ENCODE measurements at regions not wholly inside any gene's neighbourhood (a gene's known extent, or its start where the extent isn't known, plus 50 kb on each side); places are given as distances from the start of the nearest gene placed in this dataset.

DNA sequence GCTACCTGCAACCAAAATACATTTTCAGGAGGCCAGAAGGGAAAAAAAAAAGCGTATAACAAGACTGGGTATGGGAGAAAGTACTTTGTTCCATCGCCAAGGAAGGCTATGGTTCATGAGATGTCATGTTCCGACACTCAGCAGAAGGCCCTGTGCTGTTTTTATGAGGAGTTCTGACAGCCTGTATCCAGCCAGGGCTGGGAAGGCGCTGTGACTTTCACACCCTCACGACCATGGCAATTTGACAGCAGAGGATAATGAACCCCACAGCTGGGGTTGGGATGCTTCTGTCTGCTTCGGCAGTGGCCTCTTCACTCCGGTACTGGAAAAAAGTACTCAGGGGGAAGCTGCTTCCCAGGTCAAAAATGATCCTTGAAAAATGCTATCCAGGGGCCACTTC lies 154.4 kb downstream of the PRELID2 start:
- no peaks in the 10 kb centered on the region for H3K36me3 ChIP-seq (ENCODE audit: control insufficient read depth in 2 of 2, extremely low read depth in 1 of 2, insufficient read depth in 1 of 2, low read length in 1 of 2)
- Mint-ChIP-seq H3K4me3 (no peak overlapping the region), H3K27ac (no peak overlapping the region), H3K9me3 (no peaks in the 10 kb centered on the region), H3K4me1 (no peaks in the 10 kb centered on the region), H3K36me3 (no peaks in the 10 kb centered on the region), H3K27me3 (peaks cover 0 to 1% of the 10 kb centered on the region in 2 donors)
- H3K4me3 ChIP-seq (ENCODE audit: control insufficient read depth in 1 of 2, extremely low read depth in 1 of 2, low read length in 1 of 2) = no peak overlapping the region
- H3K4me1 ChIP-seq (ENCODE audit: control insufficient read depth in 1 of 2, extremely low read depth in 1 of 2, insufficient read depth in 2 of 2, low read length in 2 of 2) = no peaks in the 10 kb centered on the region
- 95% methylated on average over 3 of the region's 7 CpGs for WGBS (ENCODE audit: insufficient coverage)
- H3K27ac ChIP-seq (ENCODE audit: low read length) = no peak overlapping the region
- ChIA-PET POLR2A (no interaction called here), CTCF (interaction anchor here in 1 of 2 donors (0.9 kb wide), 1 partner anchor 695 kb away, joined by 3 read pairs; no protein-coding TSS in a partner anchor)
- no peaks in the 10 kb centered on the region for H3K27me3 ChIP-seq (replicated peaks in 1 of 2; ENCODE audit: control insufficient read depth in 2 of 2, extremely low read depth in 1 of 2, insufficient read depth in 2 of 2, low read length in 1 of 2)
- no peaks in the 10 kb centered on the region for H3K9me3 ChIP-seq
- DNase-seq = no peak
- ATAC-seq (replicated peaks in 1 of 4) = no peak

GRCh38 chr5:145680169-145680568 lies 155.0 kb downstream of the PRELID2 start:
- Mint-ChIP-seq H3K36me3 (no peaks in the 10 kb centered on the region), H3K4me1 (no peaks in the 10 kb centered on the region), H3K9me3 (no peaks in the 10 kb centered on the region), H3K27me3 (peaks cover 0 to 1% of the 10 kb centered on the region in 2 donors), H3K4me3 (no peak overlapping the region), H3K27ac (no peak overlapping the region)
- H3K27ac ChIP-seq (ENCODE audit: low read length) = no peak overlapping the region
- no peak overlapping the region for H3K4me3 ChIP-seq (ENCODE audit: control insufficient read depth in 1 of 2, extremely low read depth in 1 of 2, low read length in 1 of 2)
- H3K36me3 ChIP-seq (ENCODE audit: control insufficient read depth in 2 of 2, extremely low read depth in 1 of 2, insufficient read depth in 1 of 2, low read length in 1 of 2) = no peaks in the 10 kb centered on the region
- H3K27me3 ChIP-seq (replicated peaks in 1 of 2; ENCODE audit: control insufficient read depth in 2 of 2, extremely low read depth in 1 of 2, insufficient read depth in 2 of 2, low read length in 1 of 2) = no peaks in the 10 kb centered on the region
- no peak for DNase-seq
- POLR2A ChIA-PET = no interaction called here
- H3K9me3 ChIP-seq = no peaks in the 10 kb centered on the region
- CTCF ChIA-PET = interaction anchor here in 1 of 2 donors (0.9 kb wide), 1 partner anchor 695 kb away, joined by 3 read pairs; no protein-coding TSS in a partner anchor
- no peaks in the 10 kb centered on the region for H3K4me1 ChIP-seq (ENCODE audit: control insufficient read depth in 1 of 2, extremely low read depth in 1 of 2, insufficient read depth in 2 of 2, low read length in 2 of 2)
- no peak for ATAC-seq (replicated peaks in 1 of 4)

GRCh38 chr5:145678255-145678654 lies 156.9 kb downstream of the PRELID2 start:
- ChIA-PET CTCF (no interaction called here), POLR2A (no interaction called here)
- no CpG with 5 or more reads among the region's 2 CpGs for WGBS (ENCODE audit: insufficient coverage)
- Histone ChIP-seq H3K27ac (ENCODE audit: low read length) (no peak overlapping the region), H3K4me3 (ENCODE audit: control insufficient read depth in 1 of 2, extremely low read depth in 1 of 2, low read length in 1 of 2) (no peak overlapping the region), H3K36me3 (ENCODE audit: control insufficient read depth in 2 of 2, extremely low read depth in 1 of 2, insufficient read depth in 1 of 2, low read length in 1 of 2) (no peaks in the 10 kb centered on the region), H3K27me3 (replicated peaks in 1 of 2; ENCODE audit: control insufficient read depth in 2 of 2, extremely low read depth in 1 of 2, insufficient read depth in 2 of 2, low read length in 1 of 2) (no peaks in the 10 kb centered on the region), H3K9me3 (no peaks in the 10 kb centered on the region), H3K4me1 (ENCODE audit: control insufficient read depth in 1 of 2, extremely low read depth in 1 of 2, insufficient read depth in 2 of 2, low read length in 2 of 2) (no peaks in the 10 kb centered on the region)
- Mint-ChIP-seq H3K9me3 (no peaks in the 10 kb centered on the region), H3K36me3 (no peaks in the 10 kb centered on the region), H3K27me3 (peaks cover 0 to 1% of the 10 kb centered on the region in 2 donors), H3K4me1 (no peaks in the 10 kb centered on the region), H3K27ac (no peak overlapping the region), H3K4me3 (no peak overlapping the region)
- ATAC-seq (replicated peaks in 1 of 4) (no peak), DNase-seq (no peak)

- ATAC-seq (replicated peaks in 1 of 4) = no peak
- Mint-ChIP-seq H3K27me3 (peaks cover 0 to 3% of the 10 kb centered on the region in 2 donors), H3K9me3 (peaks cover 0 to 3% (median 0%) of the 10 kb centered on the region in 3 donors), H3K4me1 (no peaks in the 10 kb centered on the region), H3K27ac (no peak overlapping the region), H3K36me3 (no peaks in the 10 kb centered on the region), H3K4me3 (no peak overlapping the region)
- H3K36me3 ChIP-seq (ENCODE audit: control insufficient read depth in 2 of 2, extremely low read depth in 1 of 2, insufficient read depth in 1 of 2, low read length in 1 of 2) = no peaks in the 10 kb centered on the region
- DNase-seq = no peak
- no peak overlapping the region for H3K27ac ChIP-seq (ENCODE audit: low read length)
- H3K4me3 ChIP-seq (ENCODE audit: control insufficient read depth in 1 of 2, extremely low read depth in 1 of 2, low read length in 1 of 2) = no peak overlapping the region
- H3K9me3 ChIP-seq = no peaks in the 10 kb centered on the region
- CTCF ChIA-PET = no interaction called here
- POLR2A ChIA-PET = no interaction called here
- H3K4me1 ChIP-seq (ENCODE audit: control insufficient read depth in 1 of 2, extremely low read depth in 1 of 2, insufficient read depth in 2 of 2, low read length in 2 of 2) = no peaks in the 10 kb centered on the region
- H3K27me3 ChIP-seq (replicated peaks in 1 of 2; ENCODE audit: control insufficient read depth in 2 of 2, extremely low read depth in 1 of 2, insufficient read depth in 2 of 2, low read length in 1 of 2) = no peaks in the 10 kb centered on the region
Measured at GRCh38 chr5:145673786-145674185, 161.4 kb downstream of the PRELID2 start.

GRCh38 chr5:145668714-145669113 lies 166.4 kb downstream of the PRELID2 start:
- Histone ChIP-seq H3K27ac (ENCODE audit: low read length) (no peak overlapping the region), H3K36me3 (ENCODE audit: control insufficient read depth in 2 of 2, extremely low read depth in 1 of 2, insufficient read depth in 1 of 2, low read length in 1 of 2) (no peaks in the 10 kb centered on the region), H3K27me3 (replicated peaks in 1 of 2; ENCODE audit: control insufficient read depth in 2 of 2, extremely low read depth in 1 of 2, insufficient read depth in 2 of 2, low read length in 1 of 2) (no peaks in the 10 kb centered on the region), H3K4me1 (ENCODE audit: control insufficient read depth in 1 of 2, extremely low read depth in 1 of 2, insufficient read depth in 2 of 2, low read length in 2 of 2) (no peaks in the 10 kb centered on the region), H3K4me3 (ENCODE audit: control insufficient read depth in 1 of 2, extremely low read depth in 1 of 2, low read length in 1 of 2) (no peak overlapping the region), H3K9me3 (no peaks in the 10 kb centered on the region)
- Mint-ChIP-seq H3K4me3 (no peak overlapping the region), H3K27ac (no peak overlapping the region), H3K36me3 (no peaks in the 10 kb centered on the region), H3K9me3 (peaks cover 0 to 3% (median 0%) of the 10 kb centered on the region in 3 donors), H3K4me1 (no peaks in the 10 kb centered on the region), H3K27me3 (peaks cover 0 to 3% of the 10 kb centered on the region in 2 donors)
- ATAC-seq (replicated peaks in 1 of 4) (no peak), DNase-seq (no peak)
- POLR2A ChIA-PET = no interaction called here
- CTCF ChIA-PET = no interaction called here
- WGBS (ENCODE audit: insufficient coverage) = 70% methylated on average over 2 of the region's 3 CpGs

- Histone ChIP-seq H3K4me1 (ENCODE audit: control insufficient read depth in 1 of 2, extremely low read depth in 1 of 2, insufficient read depth in 2 of 2, low read length in 2 of 2) (no peaks in the 10 kb centered on the region), H3K27me3 (replicated peaks in 1 of 2; ENCODE audit: control insufficient read depth in 2 of 2, extremely low read depth in 1 of 2, insufficient read depth in 2 of 2, low read length in 1 of 2) (no peaks in the 10 kb centered on the region), H3K27ac (ENCODE audit: low read length) (no peak overlapping the region), H3K9me3 (no peaks in the 10 kb centered on the region), H3K4me3 (ENCODE audit: control insufficient read depth in 1 of 2, extremely low read depth in 1 of 2, low read length in 1 of 2) (no peak overlapping the region), H3K36me3 (ENCODE audit: control insufficient read depth in 2 of 2, extremely low read depth in 1 of 2, insufficient read depth in 1 of 2, low read length in 1 of 2) (no peaks in the 10 kb centered on the region)
- Mint-ChIP-seq H3K27me3 (peaks cover 0 to 3% of the 10 kb centered on the region in 2 donors), H3K9me3 (peaks cover 0 to 3% (median 0%) of the 10 kb centered on the region in 3 donors), H3K27ac (no peak overlapping the region), H3K4me1 (no peaks in the 10 kb centered on the region), H3K36me3 (no peaks in the 10 kb centered on the region), H3K4me3 (no peak overlapping the region)
- ChIA-PET POLR2A (no interaction called here), CTCF (no interaction called here)
- 89% methylated on average over 2 of the region's 3 CpGs for WGBS (ENCODE audit: insufficient coverage)
- DNase-seq (no peak), ATAC-seq (replicated peaks in 1 of 4) (no peak)
Measured at GRCh38 chr5:145667742-145668141, 167.4 kb downstream of the PRELID2 start.

DNA sequence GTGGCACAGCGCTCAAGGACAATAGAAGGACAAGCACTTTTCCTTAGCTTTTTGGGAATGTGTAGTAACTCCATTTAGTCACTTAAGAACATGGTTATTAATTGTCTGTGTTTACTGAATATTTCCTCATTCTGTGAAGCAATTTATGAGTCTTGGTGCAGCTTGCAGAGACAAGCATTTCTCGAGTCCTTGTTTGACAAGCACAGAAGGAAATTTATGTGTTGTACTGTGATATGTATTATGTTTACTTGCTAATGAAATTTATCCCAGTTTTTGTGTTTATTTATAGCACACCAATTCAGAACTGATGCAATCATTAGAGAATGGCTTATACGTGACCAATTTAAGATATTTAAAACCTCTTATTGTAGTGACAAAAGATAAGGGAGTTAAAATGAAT lies 168.6 kb downstream of the PRELID2 start:
- no peak for ATAC-seq (replicated peaks in 1 of 4)
- Histone ChIP-seq H3K36me3 (ENCODE audit: control insufficient read depth in 2 of 2, extremely low read depth in 1 of 2, insufficient read depth in 1 of 2, low read length in 1 of 2) (no peaks in the 10 kb centered on the region), H3K4me1 (ENCODE audit: control insufficient read depth in 1 of 2, extremely low read depth in 1 of 2, insufficient read depth in 2 of 2, low read length in 2 of 2) (no peaks in the 10 kb centered on the region), H3K27ac (ENCODE audit: low read length) (no peak overlapping the region), H3K9me3 (no peaks in the 10 kb centered on the region), H3K4me3 (ENCODE audit: control insufficient read depth in 1 of 2, extremely low read depth in 1 of 2, low read length in 1 of 2) (no peak overlapping the region), H3K27me3 (replicated peaks in 1 of 2; ENCODE audit: control insufficient read depth in 2 of 2, extremely low read depth in 1 of 2, insufficient read depth in 2 of 2, low read length in 1 of 2) (no peaks in the 10 kb centered on the region)
- DNase-seq = no peak
- ChIA-PET CTCF (no interaction called here), POLR2A (no interaction called here)
- H3K36me3 Mint-ChIP-seq = no peaks in the 10 kb centered on the region
- no CpG with 5 or more reads among the region's 3 CpGs for WGBS (ENCODE audit: insufficient coverage)
- no peaks in the 10 kb centered on the region for H3K4me1 Mint-ChIP-seq
- H3K9me3 Mint-ChIP-seq = peaks cover 0 to 3% (median 0%) of the 10 kb centered on the region in 3 donors
- peaks cover 0 to 3% of the 10 kb centered on the region in 2 donors for H3K27me3 Mint-ChIP-seq
- H3K4me3 Mint-ChIP-seq = no peak overlapping the region
- no peak overlapping the region for H3K27ac Mint-ChIP-seq
